DND-41 (cell line): ENCODE measurements at regions not wholly inside any gene's neighbourhood (a gene's known extent, or its start where the extent isn't known, plus 50 kb on each side); places are given as distances from the start of the nearest gene placed in this dataset.

ENCODE experiments used
- ATAC-seq: fragments of 200-7000 bp; cut with Tn5 transposase; 3 replicates; pipeline ENCODE4 v1.9.1; 2021; ENCODE audit warnings: low read depth; ENCODE audit not compliant: insufficient read depth
- DNase-seq: peaks from one replicate; pipeline ENCODE4 v3.0.0-alpha.2; 2020
- H2AFZ ChIP-seq: 2 replicates; pipeline ENCODE4 v1.6.0; 2012; ENCODE audit warnings: low read depth, low read length
- H3K27ac ChIP-seq: 2 replicates; pipeline ENCODE4 v1.5.1; 2012; ENCODE audit warnings: low read length, inconsistent platforms
- H3K27me3 ChIP-seq: fragments of 200-600 bp; sonication (generic); 2 replicates; pipeline ENCODE4 v1.6.0; 2012; ENCODE audit warnings: low read length, mild to moderate bottlenecking, inconsistent platforms; ENCODE audit not compliant: insufficient read depth, poor library complexity
- H3K36me3 ChIP-seq: 2 replicates; pipeline ENCODE4 v1.5.1; 2012; ENCODE audit warnings: low read length, inconsistent platforms; ENCODE audit not compliant: insufficient read depth
- H3K4me1 ChIP-seq: 2 replicates; pipeline ENCODE4 v1.5.1; 2012; ENCODE audit warnings: mild to moderate bottlenecking, low read length; ENCODE audit not compliant: insufficient read depth
- H3K4me2 ChIP-seq: 2 replicates; pipeline ENCODE4 v1.6.0; 2012; ENCODE audit warnings: mild to moderate bottlenecking, moderate library complexity, low read length, inconsistent platforms; ENCODE audit not compliant: insufficient read depth
- H3K4me3 ChIP-seq, 2 experiments: fragments of 200-600 bp in 1 of 2; shearing (Covaris generic) in 1 of 2; 2 replicates each; pipeline ENCODE4 v1.5.1; 2012 to 2016; ENCODE audit warnings: inconsistent platforms in 2 of 2, low read length in 2 of 2, mild to moderate bottlenecking in 2 of 2, low read depth in 1 of 2, moderate library complexity in 1 of 2
- H3K79me2 ChIP-seq: 2 replicates; pipeline ENCODE4 v1.6.0; 2012; ENCODE audit warnings: low read length, inconsistent platforms; ENCODE audit not compliant: insufficient read depth
- H3K9ac ChIP-seq: 2 replicates; pipeline ENCODE4 v1.6.0; 2012; ENCODE audit warnings: low read depth, mild to moderate bottlenecking, inconsistent platforms, low read length, moderate library complexity
- H3K9me3 ChIP-seq: 2 replicates; pipeline ENCODE4 v1.5.1; 2012; ENCODE audit warnings: low read length, moderate library complexity, mild to moderate bottlenecking, inconsistent platforms; ENCODE audit not compliant: insufficient read depth, severe bottlenecking
- H4K20me1 ChIP-seq: 2 replicates; pipeline ENCODE4 v1.6.0; 2012; ENCODE audit warnings: low read length; ENCODE audit not compliant: insufficient read depth
- CTCF ChIP-seq: IDR thresholded peaks from 2 replicates; pipeline ENCODE4 v1.5.1; 2012; ENCODE audit warnings: borderline replicate concordance, low read length, moderate library complexity, mild to moderate bottlenecking; ENCODE audit not compliant: poor library complexity, severe bottlenecking; ENCODE audit errors: extremely low read depth
- EZH2 ChIP-seq: IDR thresholded peaks from 3 replicates; pipeline ENCODE4 v1.6.1; 2012; ENCODE audit warnings: borderline replicate concordance, low read depth, mild to moderate bottlenecking, moderate library complexity, low read length, inconsistent platforms; ENCODE audit not compliant: severe bottlenecking

GRCh38 chr1:115492019-115492595 lies 149.7 kb upstream of the VANGL1 start:
- Histone ChIP-seq H3K9ac (no peak overlapping the region), H3K4me1 (no peaks in the 10 kb centered on the region), H2AFZ (no peak overlapping the region), H3K4me3 (no peak overlapping the region), H3K36me3 (no peaks in the 10 kb centered on the region), H4K20me1 (no peaks in the 10 kb centered on the region), H3K79me2 (no peaks in the 10 kb centered on the region), H3K4me2 (no peak overlapping the region), H3K27ac (no peak overlapping the region), H3K9me3 (no peaks in the 10 kb centered on the region), H3K27me3 (no peaks in the 10 kb centered on the region)
- DNase-seq (no peak), ATAC-seq (no peak)
- TF ChIP-seq EZH2 (no peak), CTCF (no peak)

- Histone ChIP-seq H3K27ac (no peak overlapping the region), H3K9me3 (no peaks in the 10 kb centered on the region), H3K4me3 (no peak overlapping the region), H3K27me3 (no peaks in the 10 kb centered on the region), H4K20me1 (no peaks in the 10 kb centered on the region), H3K4me1 (no peaks in the 10 kb centered on the region), H3K9ac (no peak overlapping the region), H3K79me2 (no peaks in the 10 kb centered on the region), H3K36me3 (no peaks in the 10 kb centered on the region), H2AFZ (no peak overlapping the region), H3K4me2 (no peak overlapping the region)
- DNase-seq, result no peak
- no peak for ATAC-seq
- TF ChIP-seq CTCF, result no peak
- no peak for TF ChIP-seq EZH2
Observed at GRCh38 chr1:115491298-115492018, 150.3 kb upstream of the VANGL1 start.

- no peaks in the 10 kb centered on the region for H3K79me2 ChIP-seq
- H3K36me3 ChIP-seq, result no peaks in the 10 kb centered on the region
- no peaks in the 10 kb centered on the region for H4K20me1 ChIP-seq
- H3K9ac ChIP-seq, result no peak overlapping the region
- no peaks in the 10 kb centered on the region for H3K9me3 ChIP-seq
- H3K4me3 ChIP-seq, result no peak overlapping the region
- ATAC-seq (no peak), DNase-seq (no peak)
- peaks cover 3% of the 10 kb centered on the region for H3K27me3 ChIP-seq
- H3K4me1 ChIP-seq, result no peaks in the 10 kb centered on the region
- H3K27ac ChIP-seq, result no peak overlapping the region
- TF ChIP-seq EZH2 (no peak), CTCF (no peak)
- H3K4me2 ChIP-seq, result no peak overlapping the region
- no peak overlapping the region for H2AFZ ChIP-seq
Observed at GRCh38 chr1:115479055-115479482, 141.0 kb upstream of the NGF start.
